SK-MEL-5 (cell line): ENCODE measurements at regions not wholly inside any gene's neighbourhood (a gene's known extent, or its start where the extent isn't known, plus 50 kb on each side); places are given as distances from the start of the nearest gene placed in this dataset.

ENCODE experiments used
- DNase-seq: peaks from one replicate; pipeline ENCODE4 v3.0.0-alpha.2; 2016; ENCODE audit warnings: low read depth, low spot score
- in situ Hi-C: cut with HindIII; loops from 2 replicates; pipeline ENCODE4 v1.10.0; 2016; ENCODE audit warnings: low sequenced_read_pairs, high pct_unique_total_duplicates, low pct_unique_long_range_greater_than_20kb

DNA sequence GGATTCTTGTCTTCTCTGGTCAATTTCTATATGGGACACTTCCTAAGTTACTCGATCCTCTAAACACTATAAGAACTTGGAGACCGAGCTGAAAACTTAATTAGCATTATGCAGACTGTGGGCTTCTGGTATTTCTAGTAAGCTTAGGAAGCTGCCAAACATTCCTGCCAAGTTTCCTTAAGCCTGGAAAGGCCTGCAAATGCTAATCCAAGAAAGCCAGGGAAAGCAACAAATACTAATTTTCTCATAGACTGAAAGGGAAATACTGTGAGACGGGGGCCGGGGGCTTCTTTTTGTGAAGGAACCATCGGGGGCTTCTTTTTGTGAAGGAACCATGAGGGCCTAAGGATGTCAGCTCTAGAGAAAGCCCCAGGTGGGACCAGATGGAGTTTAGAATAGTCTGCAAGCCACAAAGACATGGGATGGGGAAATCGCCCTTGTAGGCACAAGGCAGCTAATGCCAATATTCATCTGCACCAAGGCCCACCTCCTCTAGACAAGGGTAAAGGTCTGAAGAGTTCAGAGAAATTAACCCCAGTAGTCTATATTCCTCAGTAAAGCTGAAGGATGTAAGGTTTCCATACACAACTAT is 332.4 kb upstream of the PRDM1 start:
- DNase-seq: no peak

DNA sequence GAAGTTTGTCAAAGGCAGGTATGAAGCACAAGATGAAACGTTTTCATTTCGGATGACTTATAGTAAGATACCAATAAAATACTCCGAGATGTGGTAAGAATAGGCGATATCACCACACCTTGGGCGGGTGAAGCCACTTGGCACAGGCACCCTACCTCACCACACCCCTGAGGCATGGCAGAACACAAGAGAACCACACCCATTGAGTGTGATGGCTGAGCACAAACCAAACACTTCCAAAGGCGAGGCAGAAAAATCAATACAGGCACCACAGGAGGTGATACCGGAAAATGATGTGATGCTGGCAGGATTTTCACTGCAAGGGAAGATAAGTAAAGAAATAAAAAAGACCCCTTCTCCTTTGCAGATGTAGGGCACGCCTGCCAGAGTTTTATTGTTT is 332.9 kb upstream of the PRDM1 start:
- in situ Hi-C loops: no loop called here
- DNase-seq: no peak

More for the DNA sequence above, 332.4 kb upstream of the PRDM1 start:
- in situ Hi-C loops: no loop called here

DNA sequence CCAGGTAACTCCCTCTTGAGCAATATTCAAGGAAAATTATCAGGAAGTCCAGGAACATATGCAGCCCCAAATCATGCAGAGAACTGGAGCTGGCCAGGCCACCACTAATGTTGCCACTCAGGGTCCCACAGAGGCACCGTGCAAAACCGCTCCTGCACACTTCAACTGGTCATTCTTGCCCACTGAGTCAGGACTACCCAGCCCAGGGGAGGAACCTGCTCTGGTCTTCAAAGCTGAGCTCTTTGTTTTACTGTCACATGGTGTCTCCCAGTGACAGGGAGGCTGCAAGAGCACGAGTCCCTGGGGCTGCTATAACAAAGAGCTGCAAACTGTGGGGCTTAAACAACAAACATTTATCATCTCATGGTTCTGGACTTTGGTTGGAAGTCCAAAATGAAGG is 336.0 kb upstream of the PRDM1 start:
- DNase-seq: no peak
- in situ Hi-C loops: no loop called here

DNA sequence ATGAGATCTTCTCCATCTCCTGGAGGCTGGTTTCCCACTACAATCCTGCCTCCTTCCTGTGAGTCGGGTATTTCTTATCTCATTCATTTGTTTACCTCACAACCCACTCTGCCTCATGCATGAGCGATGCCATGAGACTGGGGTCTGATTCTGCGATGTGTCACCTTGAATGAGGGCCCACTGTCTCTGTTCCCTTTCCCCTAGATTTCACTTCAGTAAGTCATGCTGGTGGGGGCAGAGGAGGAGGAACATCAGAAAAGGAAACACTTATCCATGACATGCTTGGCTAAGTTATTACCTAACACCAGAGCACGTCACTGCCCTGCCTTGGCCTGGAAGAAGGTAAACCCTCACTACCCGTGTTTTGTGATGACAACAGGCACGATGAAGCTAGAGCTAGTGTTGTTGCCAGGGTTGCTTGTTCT is 337.4 kb upstream of the PRDM1 start:
- DNase-seq: no peak
- in situ Hi-C loops: no loop called here

DNA sequence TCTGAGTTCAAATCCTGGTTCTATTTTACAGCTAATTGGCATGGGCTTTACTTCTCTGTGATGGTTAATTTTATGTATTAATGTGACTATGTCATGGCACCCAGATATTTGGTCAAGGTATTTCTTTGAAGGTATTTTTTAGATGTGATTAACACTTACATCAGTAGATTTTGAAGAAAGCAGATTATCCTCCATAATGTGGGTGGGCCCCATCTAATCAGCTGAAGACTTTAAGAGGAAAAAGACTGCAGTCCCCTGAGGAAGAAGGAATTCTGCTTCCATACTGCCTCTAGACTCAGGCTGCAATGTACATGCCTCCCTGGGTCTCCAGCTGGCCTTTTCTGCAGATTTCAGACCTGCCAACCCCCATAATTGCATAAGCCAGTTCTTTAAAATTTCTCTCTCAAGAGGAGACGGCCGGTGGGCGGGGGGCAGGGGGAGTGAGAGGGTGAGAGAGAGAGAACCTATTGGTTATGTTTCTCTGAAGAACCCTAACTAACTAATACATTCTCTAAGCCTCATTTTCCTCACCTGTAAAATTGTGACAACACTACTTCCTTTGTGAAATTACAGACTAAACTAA is 338.2 kb upstream of the PRDM1 start:
- in situ Hi-C loops: no loop called here
- DNase-seq: no peak

DNA sequence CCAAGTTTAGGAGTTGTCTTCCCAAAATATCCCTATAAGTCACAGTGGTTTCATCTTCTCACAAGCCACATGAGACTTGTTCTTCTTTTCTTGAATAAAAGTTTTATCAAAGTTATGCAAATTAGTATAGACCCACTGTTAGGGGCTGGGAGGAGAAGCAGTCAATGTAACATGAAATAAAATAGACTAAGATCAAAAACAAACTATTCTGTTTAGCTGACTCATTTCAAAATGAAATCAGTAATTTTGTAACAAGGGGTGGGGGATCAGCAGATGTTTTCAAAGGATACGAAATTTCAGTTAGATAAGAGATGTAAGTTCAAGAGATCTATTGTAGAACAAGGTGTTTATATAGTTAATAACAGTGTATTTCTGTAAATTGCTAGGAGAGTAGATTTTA is 339.6 kb upstream of the PRDM1 start:
- no peak for DNase-seq
- in situ Hi-C loops: no loop called here

DNA sequence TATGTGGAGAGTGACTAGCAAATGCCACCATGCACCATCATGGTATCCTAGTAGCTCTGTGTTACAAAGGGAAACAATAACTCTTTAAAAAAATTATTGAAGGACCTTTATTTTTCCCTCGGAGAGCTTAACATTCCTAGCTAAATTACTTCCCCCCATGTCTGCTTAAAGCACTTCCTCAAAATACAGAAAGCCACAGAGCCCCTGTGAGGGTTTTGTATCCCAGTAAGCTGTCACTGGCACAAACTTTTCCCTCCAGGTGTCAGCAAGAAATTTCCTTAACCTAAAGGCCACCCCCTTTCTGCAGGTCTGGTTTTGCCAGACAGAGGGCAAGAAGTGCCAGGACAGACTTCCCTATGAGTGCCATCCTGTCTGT is 340.0 kb upstream of the PRDM1 start:
- DNase-seq: no peak
- in situ Hi-C loops: no loop called here

DNA sequence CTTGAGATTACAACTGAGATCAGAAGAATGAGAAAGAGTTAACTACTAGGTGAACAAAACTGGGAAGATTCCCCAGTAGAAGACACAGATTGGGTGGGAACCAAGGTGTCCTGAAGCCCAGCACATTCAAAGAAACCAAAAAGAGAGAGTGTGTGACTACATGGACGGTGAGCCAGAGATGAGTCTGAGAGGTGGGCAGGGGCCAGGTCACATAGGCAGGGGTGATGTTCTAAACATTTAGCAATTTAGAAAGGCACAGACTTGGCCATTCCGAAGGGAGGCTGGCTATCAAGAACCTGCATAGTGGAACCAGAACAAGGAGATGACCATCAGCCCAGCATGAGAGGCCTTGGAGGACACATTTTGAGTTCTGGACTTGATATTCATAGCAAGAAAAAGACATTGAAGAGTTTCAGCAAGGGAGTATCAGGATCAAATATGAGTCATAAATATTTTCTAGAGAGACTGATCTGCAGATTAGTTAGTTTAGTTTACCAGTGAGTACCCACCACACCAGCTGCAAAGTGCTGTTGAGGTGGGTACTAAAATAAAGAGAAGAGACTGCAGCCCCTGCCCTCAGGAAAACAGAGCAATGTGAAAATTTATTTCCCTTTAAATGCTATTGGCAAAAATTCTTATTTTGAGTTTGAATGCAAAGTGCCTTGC is 340.5 kb upstream of the PRDM1 start:
- in situ Hi-C loops: no loop called here
- no peak for DNase-seq

DNA sequence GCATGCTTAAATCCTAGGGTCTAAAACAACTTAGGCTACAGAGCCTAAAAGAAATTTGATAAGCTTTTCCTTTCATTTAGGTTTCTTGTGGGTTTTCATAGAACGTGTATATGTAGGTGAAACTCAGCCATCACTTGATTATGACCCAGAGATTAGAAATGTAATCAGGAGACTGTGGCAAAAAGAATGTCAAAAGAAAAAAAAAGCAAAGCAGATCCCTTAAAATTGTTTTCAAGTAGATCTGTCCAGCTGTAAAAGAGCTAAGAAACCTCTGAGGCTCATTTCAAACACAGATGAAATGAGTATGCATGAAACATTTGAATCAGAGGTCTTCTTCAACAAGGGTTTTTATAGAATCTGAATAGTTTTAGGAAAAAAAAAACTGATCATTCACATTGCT is 341.3 kb upstream of the PRDM1 start:
- in situ Hi-C loops: no loop called here
- no peak for DNase-seq

DNA sequence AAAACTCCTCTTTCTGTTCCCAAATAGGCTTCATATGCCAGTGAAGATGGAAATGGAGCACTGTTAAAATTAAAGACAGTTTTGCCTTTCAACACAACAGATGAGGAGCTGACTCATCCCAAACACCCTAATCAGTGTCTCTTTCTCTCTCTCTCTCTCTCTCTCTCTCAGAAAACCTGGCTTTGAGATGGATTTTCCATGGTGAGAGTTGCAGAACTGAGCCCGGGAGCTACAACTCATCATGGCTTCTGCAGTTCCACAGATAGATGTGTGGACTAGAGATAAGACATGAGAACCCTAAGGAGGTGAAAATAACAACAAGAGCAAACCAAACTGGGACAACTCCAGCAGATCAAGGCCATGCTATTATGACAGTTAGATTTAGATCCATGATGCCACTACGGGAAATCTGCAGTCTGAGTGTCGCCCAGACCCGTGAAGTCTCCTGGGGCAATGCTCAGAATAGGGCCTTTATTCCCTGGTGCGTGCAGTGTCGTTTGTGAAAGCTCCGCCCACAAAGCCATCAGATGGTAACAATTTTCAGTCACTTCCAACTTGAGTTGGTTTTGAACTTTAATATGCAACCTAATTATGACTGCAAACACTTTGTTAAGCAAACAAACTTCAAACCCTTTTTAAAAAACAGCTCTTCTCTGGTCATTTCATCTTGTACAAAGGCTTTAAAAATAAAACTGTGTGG is 338.2 kb upstream of the PREP start:
- peak; percentile 35 for DNase-seq
- in situ Hi-C loops: no loop called here

DNA sequence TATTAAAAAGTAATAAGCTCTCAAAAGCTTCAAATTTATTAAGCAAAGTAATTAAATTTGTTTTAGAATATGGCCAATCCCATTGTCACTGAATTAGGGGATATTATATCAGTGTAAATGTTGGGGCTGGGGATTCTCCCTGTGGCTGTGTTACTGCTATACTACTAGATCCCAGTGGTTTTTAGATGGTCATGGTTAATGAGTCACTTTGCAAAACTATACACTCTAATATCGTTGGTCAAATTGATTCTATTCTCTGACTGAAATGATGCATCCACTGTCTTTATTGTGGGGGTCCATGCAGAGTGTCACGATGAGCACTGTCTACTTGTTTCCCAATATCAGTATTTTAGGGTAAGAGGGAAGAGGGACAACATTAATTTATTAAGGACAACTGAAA is 336.9 kb upstream of the PREP start:
- in situ Hi-C loops: no loop called here
- DNase-seq: no peak

DNA sequence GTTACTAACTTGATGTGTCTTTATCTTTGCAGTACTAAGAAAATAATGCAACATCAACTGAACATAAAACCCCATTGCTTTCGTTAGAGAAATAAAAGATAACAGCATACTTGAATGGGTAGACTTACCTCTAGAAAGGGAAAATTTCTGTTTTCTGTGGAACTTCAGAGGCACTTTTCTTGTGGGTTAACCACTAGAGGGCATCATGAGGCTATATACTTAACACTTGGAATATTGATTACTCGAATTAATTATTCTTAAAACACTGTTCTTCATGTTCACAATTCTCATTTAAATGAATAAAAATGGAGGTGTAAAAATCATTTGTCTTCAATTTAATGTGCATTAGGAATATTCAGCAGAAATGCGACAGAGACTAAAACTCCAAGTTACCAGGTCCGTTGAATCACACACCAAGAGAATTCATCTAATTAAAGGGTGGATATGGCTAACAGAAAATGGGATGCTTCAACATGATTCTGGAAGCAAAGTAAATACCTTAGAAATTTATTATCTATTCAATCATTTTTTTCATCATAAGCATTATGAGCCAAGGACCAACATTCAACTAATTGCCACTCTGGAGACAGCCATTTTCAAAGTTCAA is 330.8 kb upstream of the PREP start:
- peak; percentile 56 for DNase-seq
- in situ Hi-C loops: no loop called here

DNA sequence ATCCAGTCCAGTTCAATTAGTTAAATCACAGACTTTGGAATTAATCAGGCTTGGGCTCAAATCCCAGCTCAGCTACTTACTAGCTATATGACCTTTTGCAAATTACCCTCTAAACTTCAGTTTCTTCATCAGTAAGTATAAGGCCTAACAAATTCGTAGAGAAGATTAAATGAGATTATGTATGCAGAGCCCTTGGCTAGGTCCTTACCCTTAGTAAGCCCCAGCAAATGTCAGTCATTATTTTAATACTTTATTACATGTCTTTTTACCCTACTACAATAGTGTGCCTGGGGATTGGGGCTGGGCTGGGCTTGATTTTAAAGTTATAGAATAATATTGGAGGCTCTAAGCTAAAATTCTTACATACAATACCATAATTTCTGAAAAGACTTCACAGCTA is 326.1 kb upstream of the PREP start:
- DNase-seq: no peak
- in situ Hi-C loops: no loop called here

DNA sequence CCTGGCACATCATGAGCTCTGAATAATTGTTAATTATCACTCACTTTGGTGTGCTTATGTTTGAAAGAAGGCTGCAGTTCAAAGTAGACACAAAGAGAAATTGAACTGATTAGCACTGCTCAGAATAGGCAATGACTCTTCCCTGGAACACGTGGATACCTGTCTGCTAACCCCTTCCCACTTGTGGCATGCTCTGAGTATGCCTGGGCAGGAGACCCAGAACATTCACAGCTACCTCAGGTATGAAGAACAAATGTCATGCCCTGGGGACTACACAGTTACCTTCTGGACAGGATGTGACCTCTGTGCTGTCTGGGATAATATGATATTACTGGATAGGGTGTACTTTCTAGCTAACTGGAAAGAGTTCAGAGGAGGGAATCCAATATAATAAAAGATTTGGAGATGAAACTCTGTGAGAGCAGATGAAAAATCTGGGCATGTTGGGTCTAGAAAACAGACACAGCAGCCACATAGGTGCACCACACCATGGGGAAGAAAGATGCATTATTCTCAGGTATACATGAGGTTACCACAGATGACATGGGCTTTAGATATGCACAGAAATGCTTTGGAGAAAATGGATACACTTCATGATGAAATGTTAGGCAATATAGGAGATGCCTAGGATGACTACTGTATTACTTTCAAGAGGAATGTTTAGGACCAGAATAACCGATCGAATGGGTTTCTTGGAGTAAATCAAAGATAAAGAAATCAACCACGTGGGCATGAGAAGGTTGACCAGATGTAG is 324.2 kb upstream of the PREP start:
- no peak for DNase-seq
- in situ Hi-C loops: no loop called here

DNA sequence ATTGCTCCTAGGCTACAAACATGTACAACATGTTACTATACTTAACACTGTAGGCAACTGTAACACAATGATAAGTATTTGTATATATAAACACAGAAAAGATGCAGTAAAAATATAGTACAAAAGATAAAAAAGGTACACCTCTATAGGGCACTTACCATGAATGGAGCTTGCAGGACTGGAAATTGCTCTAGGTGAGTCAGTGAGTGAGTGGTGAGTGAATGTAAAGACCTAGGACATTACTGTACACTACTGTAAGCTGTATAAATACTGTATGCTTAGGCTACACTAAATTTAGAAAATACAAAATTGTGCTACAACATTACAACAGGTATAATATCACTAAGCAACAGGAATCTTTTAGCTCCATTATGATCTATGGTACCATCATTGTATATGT is 312.0 kb upstream of the PREP start:
- no peak for DNase-seq
- in situ Hi-C loops: no loop called here

DNA sequence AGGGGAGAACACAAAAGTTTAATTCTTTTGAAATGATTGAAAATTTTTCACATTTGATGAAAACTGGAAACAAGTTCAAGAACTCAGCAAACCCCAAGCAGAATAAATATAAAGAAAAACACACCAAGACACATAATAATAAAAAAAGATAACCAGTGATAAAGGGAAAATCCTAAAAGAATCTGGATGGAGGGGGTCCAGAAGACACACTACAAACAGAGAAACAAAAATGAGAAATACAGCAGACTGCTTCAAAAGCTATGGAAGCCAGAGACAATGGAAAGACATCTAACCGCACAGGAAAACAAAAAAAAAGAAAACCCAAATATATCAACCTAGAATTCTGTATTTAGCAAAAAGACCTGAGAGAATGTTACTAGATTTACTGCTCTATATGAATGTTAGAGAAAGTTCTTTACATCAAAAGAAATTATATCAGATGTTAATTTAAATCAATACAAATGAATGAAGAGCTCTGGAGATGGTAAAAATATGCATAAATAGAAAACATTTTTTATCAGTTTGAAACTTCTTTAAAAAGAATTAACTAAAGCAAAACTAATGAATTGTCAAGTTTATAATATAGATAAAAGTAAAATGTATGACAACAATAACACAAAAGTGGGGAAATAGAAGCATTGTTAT is 310.7 kb upstream of the PREP start:
- in situ Hi-C loops: no loop called here
- DNase-seq: no peak

DNA sequence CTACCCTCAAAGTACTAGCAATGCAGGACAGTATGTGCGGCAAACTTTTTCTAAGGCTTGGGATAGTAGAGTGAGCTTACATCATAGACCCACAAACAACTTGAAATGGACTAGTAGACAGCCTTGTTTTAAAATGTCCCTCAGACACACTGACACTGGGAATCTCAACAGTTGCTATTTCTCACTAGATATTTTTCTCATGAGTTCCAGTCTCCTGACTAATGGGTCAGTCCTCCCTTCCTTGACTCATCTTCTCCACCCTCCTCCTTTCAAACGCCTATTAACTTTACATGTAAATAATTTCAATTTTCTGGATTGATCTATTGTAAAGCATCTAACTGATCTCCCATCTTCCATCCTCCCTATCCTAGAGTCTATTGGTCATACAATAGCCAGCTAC is 308.3 kb upstream of the PREP start:
- in situ Hi-C loops: no loop called here
- no peak for DNase-seq
